ENCODE measurements at regions not wholly inside any gene's neighbourhood (a gene's known extent, or its start where the extent isn't known, plus 50 kb on each side); places are given as distances from the start of the nearest gene placed in this dataset.

- ChIA-PET CTCF (interaction anchor here (0.7 to 1.0 kb wide), 2 partner anchors 17 to 18 kb away, joined by 3 to 4 read pairs; no protein-coding TSS in a partner anchor), POLR2A (no interaction called here)
- Mint-ChIP-seq H3K4me3 (no peak overlapping the region), H3K9me3 (peaks cover 30% of the 10 kb centered on the region), H3K4me1 (peaks cover 20% of the 10 kb centered on the region), H3K36me3 (peaks cover 24% of the 10 kb centered on the region), H3K27ac (no peak overlapping the region), H3K27me3 (ENCODE audit: low read depth) (no peaks in the 10 kb centered on the region)
- no peak for ATAC-seq
- no peak for DNase-seq (ENCODE audit: low spot score)
- TF ChIP-seq ZNF219 (CRISPR knock-in tag; IDR thresholded peaks at IDR 0.05; ENCODE audit: borderline replicate concordance) (no peak), CDX4 (CRISPR knock-in tag; IDR thresholded peaks at IDR 0.05; ENCODE audit: borderline replicate concordance) (no peak), USF2 (CRISPR knock-in tag; IDR thresholded peaks at IDR 0.05) (no peak), ATF2 (CRISPR knock-in tag; IDR thresholded peaks at IDR 0.05; ENCODE audit: borderline replicate concordance, low read depth) (no peak), IRF1 (CRISPR knock-in tag; IDR thresholded peaks at IDR 0.05) (no peak), ESRRA (CRISPR knock-in tag; IDR thresholded peaks at IDR 0.05; ENCODE audit: borderline replicate concordance) (no peak), GRHL2 (CRISPR knock-in tag; IDR thresholded peaks at IDR 0.05; ENCODE audit: insufficient replicate concordance, severe bottlenecking) (no peak), ZSCAN18 (CRISPR knock-in tag; IDR thresholded peaks at IDR 0.05) (no peak), ZNF281 (CRISPR knock-in tag; IDR thresholded peaks at IDR 0.05) (no peak), NR1H2 (CRISPR knock-in tag; IDR thresholded peaks at IDR 0.05) (no peak), FOXP4 (CRISPR knock-in tag; IDR thresholded peaks at IDR 0.05) (no peak), PRRX2 (CRISPR knock-in tag; IDR thresholded peaks at IDR 0.05) (no peak), TP53 (CRISPR knock-in tag; IDR thresholded peaks at IDR 0.05) (no peak), ETV6 (CRISPR knock-in tag; IDR thresholded peaks at IDR 0.05) (no peak)
These were observed 185.2 kb downstream of the SPRY1 start for GRCh38 chr4:123581802-123582201.

- Mint-ChIP-seq H3K36me3 (peaks cover 24% of the 10 kb centered on the region), H3K9me3 (peaks cover 30% of the 10 kb centered on the region), H3K4me3 (no peak overlapping the region), H3K27me3 (ENCODE audit: low read depth) (no peaks in the 10 kb centered on the region), H3K4me1 (peaks cover 13% of the 10 kb centered on the region), H3K27ac (no peak overlapping the region)
- ChIA-PET POLR2A (interaction anchor here (1.0 kb wide), 1 partner anchor 668 kb away, joined by 3 read pairs; no protein-coding TSS in a partner anchor), CTCF (no interaction called here)
- DNase-seq (ENCODE audit: low spot score) = no peak
- ATAC-seq = no peak
- TF ChIP-seq ZNF232 (CRISPR knock-in tag; IDR thresholded peaks at IDR 0.05) = no peak
- no peak for TF ChIP-seq JAZF1 (CRISPR knock-in tag; IDR thresholded peaks at IDR 0.05)
- no peak for TF ChIP-seq CREB1 (CRISPR knock-in tag; IDR thresholded peaks at IDR 0.05)
- no peak for TF ChIP-seq NFYB (CRISPR knock-in tag; conservative IDR thresholded peaks at IDR 0.05; ENCODE audit: low read depth)
- no peak for TF ChIP-seq GABPB1 (CRISPR knock-in tag; IDR thresholded peaks at IDR 0.05)
- TF ChIP-seq ZBTB43 (CRISPR knock-in tag; IDR thresholded peaks at IDR 0.05) = no peak
- no peak for TF ChIP-seq CREM (CRISPR knock-in tag; IDR thresholded peaks at IDR 0.05)
- TF ChIP-seq E2F4 (CRISPR knock-in tag; IDR thresholded peaks at IDR 0.05; ENCODE audit: borderline replicate concordance, low read depth) = no peak
- TF ChIP-seq OVOL2 (CRISPR knock-in tag; IDR thresholded peaks at IDR 0.05; ENCODE audit: borderline replicate concordance) = no peak
These were observed 186.4 kb downstream of the SPRY1 start for GRCh38 chr4:123583043-123583442.

Data from WTC11 (cell line).